Liver (tissue), 3 donors: ENCODE measurements at regions not wholly inside any gene's neighbourhood (a gene's known extent, or its start where the extent isn't known, plus 50 kb on each side); places are given as distances from the start of the nearest gene placed in this dataset.

Experiments used
- GABPA ChIP-seq, 2 donors: IDR thresholded peaks in 1 of 2; conservative IDR thresholded peaks in 1 of 2; 2 replicates each; pipeline ENCODE4 v1.6.1; 2016; ENCODE audit warnings: antibody characterized with exemption in 2 of 2, mild to moderate bottlenecking in 1 of 2, moderate library complexity in 1 of 2
- JUND ChIP-seq, 2 donors: IDR thresholded peaks; 2 replicates each; pipeline ENCODE4 v1.6.1; 2016; ENCODE audit warnings: antibody characterized with exemption in 2 of 2
- RAD21 ChIP-seq, 2 donors: IDR thresholded peaks; 2 replicates each; pipeline ENCODE4 v1.6.1; 2016; ENCODE audit warnings: antibody characterized with exemption in 2 of 2, mild to moderate bottlenecking in 2 of 2
- SP1 ChIP-seq: IDR thresholded peaks from 2 replicates; pipeline ENCODE4 v1.6.1; 2018; ENCODE audit warnings: antibody characterized with exemption, mild to moderate bottlenecking
- TAF1 ChIP-seq: conservative IDR thresholded peaks from 2 replicates; pipeline ENCODE4 v1.6.1; 2016; ENCODE audit warnings: antibody characterized with exemption, mild to moderate bottlenecking
- YY1 ChIP-seq: IDR thresholded peaks from 2 replicates; pipeline ENCODE4 v1.6.1; 2016; ENCODE audit warnings: antibody characterized with exemption, mild to moderate bottlenecking
- TF ChIP-seq, protein P1 (sequence below): IDR thresholded peaks from 2 replicates; pipeline ENCODE4 v1.6.1; 2016; ENCODE audit warnings: antibody characterized with exemption
- TF ChIP-seq, protein P2 (sequence below): fragments of 150-350 bp; IDR thresholded peaks from 2 replicates; pipeline ENCODE4 v1.5.1; 2017; ENCODE audit warnings: improper control_type of control experiment, low read depth, low read length; ENCODE audit not compliant: missing input control
- TF ChIP-seq, protein P3 (sequence below): IDR thresholded peaks from 2 replicates; pipeline ENCODE4 v1.6.1; 2016; ENCODE audit warnings: antibody characterized with exemption, mild to moderate bottlenecking
- donor health status: healthy.
- donor health status: healthy.

DNA sequence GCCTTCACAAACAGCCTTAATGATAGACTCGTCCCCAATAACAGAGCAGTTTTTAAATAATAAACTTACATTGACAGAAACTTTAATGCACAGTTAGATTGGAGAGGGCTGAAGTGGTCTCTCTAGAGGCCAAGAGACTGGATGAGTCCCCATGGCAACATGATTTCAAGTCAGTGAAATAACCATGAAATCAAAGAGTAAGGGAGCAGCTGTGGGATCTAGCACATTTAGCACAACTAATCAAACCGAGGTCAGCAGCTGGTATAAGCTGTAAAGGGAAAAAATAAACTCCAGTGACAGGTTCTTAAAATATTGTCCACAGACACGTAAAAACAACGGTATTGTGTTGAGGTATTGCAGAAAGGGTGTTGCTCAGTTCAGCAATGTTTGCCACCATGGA, 916.6 kb downstream of the DNAH5 start:
- TF ChIP-seq, protein P1, sequence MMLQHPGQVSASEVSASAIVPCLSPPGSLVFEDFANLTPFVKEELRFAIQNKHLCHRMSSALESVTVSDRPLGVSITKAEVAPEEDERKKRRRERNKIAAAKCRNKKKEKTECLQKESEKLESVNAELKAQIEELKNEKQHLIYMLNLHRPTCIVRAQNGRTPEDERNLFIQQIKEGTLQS = no peak
- TF ChIP-seq, protein P2, sequence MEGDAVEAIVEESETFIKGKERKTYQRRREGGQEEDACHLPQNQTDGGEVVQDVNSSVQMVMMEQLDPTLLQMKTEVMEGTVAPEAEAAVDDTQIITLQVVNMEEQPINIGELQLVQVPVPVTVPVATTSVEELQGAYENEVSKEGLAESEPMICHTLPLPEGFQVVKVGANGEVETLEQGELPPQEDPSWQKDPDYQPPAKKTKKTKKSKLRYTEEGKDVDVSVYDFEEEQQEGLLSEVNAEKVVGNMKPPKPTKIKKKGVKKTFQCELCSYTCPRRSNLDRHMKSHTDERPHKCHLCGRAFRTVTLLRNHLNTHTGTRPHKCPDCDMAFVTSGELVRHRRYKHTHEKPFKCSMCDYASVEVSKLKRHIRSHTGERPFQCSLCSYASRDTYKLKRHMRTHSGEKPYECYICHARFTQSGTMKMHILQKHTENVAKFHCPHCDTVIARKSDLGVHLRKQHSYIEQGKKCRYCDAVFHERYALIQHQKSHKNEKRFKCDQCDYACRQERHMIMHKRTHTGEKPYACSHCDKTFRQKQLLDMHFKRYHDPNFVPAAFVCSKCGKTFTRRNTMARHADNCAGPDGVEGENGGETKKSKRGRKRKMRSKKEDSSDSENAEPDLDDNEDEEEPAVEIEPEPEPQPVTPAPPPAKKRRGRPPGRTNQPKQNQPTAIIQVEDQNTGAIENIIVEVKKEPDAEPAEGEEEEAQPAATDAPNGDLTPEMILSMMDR = no peak
- TF ChIP-seq GABPA (IDR thresholded peaks at IDR 0.05 in 1 of 2, conservative IDR thresholded peaks at IDR 0.05 in 1 of 2) = no peak
- TF ChIP-seq RAD21 (IDR thresholded peaks at IDR 0.05) = no peak
- TF ChIP-seq TAF1 = no peak
- TF ChIP-seq JUND (IDR thresholded peaks at IDR 0.05) = no peak
- TF ChIP-seq SP1 = no peak
- no peak for TF ChIP-seq YY1
- TF ChIP-seq, protein P3, sequence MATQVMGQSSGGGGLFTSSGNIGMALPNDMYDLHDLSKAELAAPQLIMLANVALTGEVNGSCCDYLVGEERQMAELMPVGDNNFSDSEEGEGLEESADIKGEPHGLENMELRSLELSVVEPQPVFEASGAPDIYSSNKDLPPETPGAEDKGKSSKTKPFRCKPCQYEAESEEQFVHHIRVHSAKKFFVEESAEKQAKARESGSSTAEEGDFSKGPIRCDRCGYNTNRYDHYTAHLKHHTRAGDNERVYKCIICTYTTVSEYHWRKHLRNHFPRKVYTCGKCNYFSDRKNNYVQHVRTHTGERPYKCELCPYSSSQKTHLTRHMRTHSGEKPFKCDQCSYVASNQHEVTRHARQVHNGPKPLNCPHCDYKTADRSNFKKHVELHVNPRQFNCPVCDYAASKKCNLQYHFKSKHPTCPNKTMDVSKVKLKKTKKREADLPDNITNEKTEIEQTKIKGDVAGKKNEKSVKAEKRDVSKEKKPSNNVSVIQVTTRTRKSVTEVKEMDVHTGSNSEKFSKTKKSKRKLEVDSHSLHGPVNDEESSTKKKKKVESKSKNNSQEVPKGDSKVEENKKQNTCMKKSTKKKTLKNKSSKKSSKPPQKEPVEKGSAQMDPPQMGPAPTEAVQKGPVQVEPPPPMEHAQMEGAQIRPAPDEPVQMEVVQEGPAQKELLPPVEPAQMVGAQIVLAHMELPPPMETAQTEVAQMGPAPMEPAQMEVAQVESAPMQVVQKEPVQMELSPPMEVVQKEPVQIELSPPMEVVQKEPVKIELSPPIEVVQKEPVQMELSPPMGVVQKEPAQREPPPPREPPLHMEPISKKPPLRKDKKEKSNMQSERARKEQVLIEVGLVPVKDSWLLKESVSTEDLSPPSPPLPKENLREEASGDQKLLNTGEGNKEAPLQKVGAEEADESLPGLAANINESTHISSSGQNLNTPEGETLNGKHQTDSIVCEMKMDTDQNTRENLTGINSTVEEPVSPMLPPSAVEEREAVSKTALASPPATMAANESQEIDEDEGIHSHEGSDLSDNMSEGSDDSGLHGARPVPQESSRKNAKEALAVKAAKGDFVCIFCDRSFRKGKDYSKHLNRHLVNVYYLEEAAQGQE = no peak
